CD14-positive monocyte (primary cell): ENCODE measurements at regions not wholly inside any gene's neighbourhood (a gene's known extent, or its start where the extent isn't known, plus 50 kb on each side); places are given as distances from the start of the nearest gene placed in this dataset.

ENCODE experiments used
- DNase-seq, 3 donors: peaks; one replicate each; pipeline ENCODE4 v3.0.0-alpha.2; 2011 to 2022
- H2AFZ ChIP-seq: 2 replicates; pipeline ENCODE4 v1.6.0; 2012; ENCODE audit warnings: mild to moderate bottlenecking, low read depth, low read length, inconsistent platforms; ENCODE audit not compliant: insufficient read depth, poor library complexity, severe bottlenecking
- H3K27ac ChIP-seq, 2 donors: 1 replicate in 1 of 2; 2 replicates in 1 of 2; pipeline ENCODE4 v1.5.1; 2012 to 2013; ENCODE audit warnings: low read length in 2 of 2, control low read depth in 1 of 2, inconsistent platforms in 1 of 2, low read depth in 1 of 2, mild to moderate bottlenecking in 1 of 2
- H3K27me3 ChIP-seq, 2 donors: one replicate each; pipeline versions ENCODE4 v1.6.0 to v1.6.1; 2011 to 2013; ENCODE audit warnings: low read length in 2 of 2; ENCODE audit not compliant: control insufficient read depth in 2 of 2, insufficient read depth in 2 of 2
- H3K36me3 ChIP-seq, 2 donors: replicated peaks in 1 of 2; 1 replicate in 1 of 2; 2 replicates in 1 of 2; pipeline versions ENCODE4 v1.5.1 to v1.6.1; 2012 to 2013; ENCODE audit warnings: low read length in 2 of 2, control low read depth in 1 of 2, inconsistent platforms in 1 of 2, mild to moderate bottlenecking in 1 of 2; ENCODE audit not compliant: insufficient read depth in 2 of 2, control insufficient read depth in 1 of 2
- H3K4me1 ChIP-seq, 2 donors: 1 replicate in 1 of 2; 2 replicates in 1 of 2; pipeline versions ENCODE4 v1.5.1 to v1.6.1; 2012 to 2013; ENCODE audit warnings: low read length in 2 of 2, control low read depth in 1 of 2, inconsistent platforms in 1 of 2, mild to moderate bottlenecking in 1 of 2, moderate library complexity in 1 of 2; ENCODE audit not compliant: insufficient read depth in 2 of 2, control insufficient read depth in 1 of 2
- H3K4me2 ChIP-seq: replicated peaks from 2 replicates; pipeline ENCODE3; 2012; ENCODE audit warnings: low read length, moderate library complexity, mild to moderate bottlenecking; ENCODE audit not compliant: poor library complexity, severe bottlenecking; ENCODE audit errors: extremely low read depth
- H3K4me3 ChIP-seq, 3 experiments: fragments of 200-600 bp in 1 of 3; sonication (generic) in 1 of 3; replicated peaks in 1 of 3; 1 replicate in 2 of 3; 2 replicates in 1 of 3; pipeline ENCODE4 v1.5.1; 2011 to 2013; ENCODE audit warnings: low read length in 3 of 3, mild to moderate bottlenecking in 3 of 3, control low read depth in 2 of 3, low read depth in 2 of 3, inconsistent platforms in 1 of 3, moderate library complexity in 1 of 3
- H3K79me2 ChIP-seq: 2 replicates; pipeline ENCODE4 v1.6.0; 2012; ENCODE audit warnings: mild to moderate bottlenecking, control low read depth, inconsistent platforms, low read length, moderate library complexity; ENCODE audit not compliant: insufficient read depth
- H3K9ac ChIP-seq: 2 replicates; pipeline ENCODE4 v1.6.0; 2017; ENCODE audit warnings: low read length, mild to moderate bottlenecking; ENCODE audit not compliant: insufficient read depth, poor library complexity, severe bottlenecking
- H3K9me3 ChIP-seq, 2 donors: replicated peaks in 1 of 2; 1 replicate in 1 of 2; 2 replicates in 1 of 2; pipeline versions ENCODE4 v1.5.1 to v1.6.1; 2012 to 2013; ENCODE audit warnings: low read length in 2 of 2, control low read depth in 1 of 2; ENCODE audit not compliant: control insufficient read depth in 1 of 2, insufficient read depth in 1 of 2
- H4K20me1 ChIP-seq: 2 replicates; pipeline ENCODE4 v1.6.0; 2012; ENCODE audit warnings: mild to moderate bottlenecking, low read length, control low read depth, moderate library complexity; ENCODE audit not compliant: insufficient read depth
- H3K27ac Mint-ChIP-seq, 7 donors: one replicate each; pipeline ENCODE4 v1.8.0; 2020; ENCODE audit warnings: mild to moderate bottlenecking in 7 of 7, mixed read lengths in 7 of 7, moderate library complexity in 6 of 7, inconsistent platforms in 2 of 7
- H3K27me3 Mint-ChIP-seq, 3 donors: one replicate each; pipeline ENCODE4 v1.8.0; 2021 to 2022; ENCODE audit warnings: low read depth in 3 of 3, mild to moderate bottlenecking in 3 of 3, mixed read lengths in 3 of 3, moderate library complexity in 3 of 3, inconsistent platforms in 1 of 3
- H3K36me3 Mint-ChIP-seq, 2 donors: one replicate each; pipeline ENCODE4 v1.8.0; 2020; ENCODE audit warnings: mixed read lengths in 2 of 2, inconsistent platforms in 1 of 2, mild to moderate bottlenecking in 1 of 2
- H3K4me1 Mint-ChIP-seq: one replicate; pipeline ENCODE4 v1.8.0; 2020; ENCODE audit warnings: mild to moderate bottlenecking, mixed read lengths
- H3K4me3 Mint-ChIP-seq, 2 donors: one replicate each; pipeline ENCODE4 v1.8.0; 2020; ENCODE audit warnings: mild to moderate bottlenecking in 2 of 2, mixed read lengths in 2 of 2, moderate library complexity in 1 of 2
- H3K9me3 Mint-ChIP-seq, 7 donors: one replicate each; pipeline ENCODE4 v1.8.0; 2020 to 2022; ENCODE audit warnings: mixed read lengths in 7 of 7, mild to moderate bottlenecking in 6 of 7, moderate library complexity in 6 of 7, inconsistent platforms in 2 of 7
- WGBS: methylation state at CpG from one replicate; pipeline ENCODE4 v1.1.5; 2013; ENCODE audit warnings: missing lambda C conversion rate; ENCODE audit not compliant: insufficient coverage; 5-methylcytosine and 5-hydroxymethylcytosine counted together
- intact Hi-C, 2 donors: fragments of 100-400 bp; cut with micrococcal nuclease; formaldehyde crosslinking; loops; one replicate each; pipeline versions ENCODE4 v1.15.0 to v1.15.1; 2023
- TF ChIP-seq, protein P1 (sequence below): fragments of 200-600 bp; IDR thresholded peaks from one replicate; pipeline ENCODE4 v1.8.0; 2022; ENCODE audit warnings: antibody characterized with exemption, mild to moderate bottlenecking

DNA sequence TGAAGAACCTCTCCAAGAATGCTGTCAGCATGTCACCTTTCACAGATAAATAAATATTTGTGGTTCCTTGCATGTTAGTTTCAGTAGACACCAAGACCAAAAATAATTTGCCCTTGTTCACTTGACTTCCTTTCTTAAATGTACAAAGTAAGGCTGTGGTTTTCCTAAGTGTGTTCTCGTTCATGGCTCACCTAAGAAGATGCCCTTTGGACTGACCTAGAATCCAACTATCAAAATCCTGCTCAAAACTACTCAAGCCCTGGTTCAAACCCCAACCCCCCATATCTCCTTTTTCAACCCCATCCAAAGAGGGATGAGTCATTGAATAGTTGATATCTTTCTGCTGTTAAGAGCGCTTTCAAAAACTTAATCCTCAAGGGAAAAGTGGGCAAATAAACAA is 247.8 kb upstream of the ZNF507 start:
- no peak overlapping the region for H3K27ac Mint-ChIP-seq
- Histone ChIP-seq H2AFZ (no peak overlapping the region), H3K4me1 (no peaks in the 10 kb centered on the region), H4K20me1 (no peaks in the 10 kb centered on the region), H3K9ac (no peak overlapping the region), H3K9me3 (no peaks in the 10 kb centered on the region), H3K27ac (no peak overlapping the region), H3K4me3 (no peak overlapping the region), H3K27me3 (no peaks in the 10 kb centered on the region), H3K4me2 (no peak overlapping the region), H3K79me2 (no peaks in the 10 kb centered on the region), H3K36me3 (no peaks in the 10 kb centered on the region)
- no peaks in the 10 kb centered on the region for H3K36me3 Mint-ChIP-seq
- no peak overlapping the region for H3K4me3 Mint-ChIP-seq
- intact Hi-C loops: no loop called here
- no peak for DNase-seq
- TF ChIP-seq, protein P1, sequence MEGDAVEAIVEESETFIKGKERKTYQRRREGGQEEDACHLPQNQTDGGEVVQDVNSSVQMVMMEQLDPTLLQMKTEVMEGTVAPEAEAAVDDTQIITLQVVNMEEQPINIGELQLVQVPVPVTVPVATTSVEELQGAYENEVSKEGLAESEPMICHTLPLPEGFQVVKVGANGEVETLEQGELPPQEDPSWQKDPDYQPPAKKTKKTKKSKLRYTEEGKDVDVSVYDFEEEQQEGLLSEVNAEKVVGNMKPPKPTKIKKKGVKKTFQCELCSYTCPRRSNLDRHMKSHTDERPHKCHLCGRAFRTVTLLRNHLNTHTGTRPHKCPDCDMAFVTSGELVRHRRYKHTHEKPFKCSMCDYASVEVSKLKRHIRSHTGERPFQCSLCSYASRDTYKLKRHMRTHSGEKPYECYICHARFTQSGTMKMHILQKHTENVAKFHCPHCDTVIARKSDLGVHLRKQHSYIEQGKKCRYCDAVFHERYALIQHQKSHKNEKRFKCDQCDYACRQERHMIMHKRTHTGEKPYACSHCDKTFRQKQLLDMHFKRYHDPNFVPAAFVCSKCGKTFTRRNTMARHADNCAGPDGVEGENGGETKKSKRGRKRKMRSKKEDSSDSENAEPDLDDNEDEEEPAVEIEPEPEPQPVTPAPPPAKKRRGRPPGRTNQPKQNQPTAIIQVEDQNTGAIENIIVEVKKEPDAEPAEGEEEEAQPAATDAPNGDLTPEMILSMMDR: no peak
- no CpG with 5 or more reads among the region's 2 CpGs for WGBS
- H3K27me3 Mint-ChIP-seq: peaks cover 2 to 4% (median 3%) of the 10 kb centered on the region in 3 donors
- H3K9me3 Mint-ChIP-seq: peaks cover 0 to 5% (median 3%) of the 10 kb centered on the region in 7 donors
- H3K4me1 Mint-ChIP-seq: peaks cover 2% of the 10 kb centered on the region

DNA sequence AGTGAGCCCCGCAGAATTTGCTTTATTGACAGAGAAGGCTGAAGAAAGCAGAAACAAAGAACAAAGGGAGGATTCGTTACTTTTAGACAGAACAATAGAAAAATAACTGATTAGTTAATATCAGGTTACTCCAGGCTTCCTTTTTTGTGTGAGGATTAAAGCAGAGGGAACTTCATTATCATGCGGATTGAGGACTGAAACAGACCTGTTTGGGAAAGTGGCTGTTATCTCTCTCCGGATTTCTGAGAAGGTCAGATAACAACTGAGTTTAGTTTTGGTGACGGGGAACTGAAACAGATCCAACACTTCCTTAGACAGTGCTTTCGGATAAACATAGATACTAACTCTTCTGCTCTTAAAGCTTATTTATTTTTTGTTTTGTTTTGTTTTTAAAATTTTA is 246.4 kb upstream of the ZNF507 start:
- no peak overlapping the region for H3K27ac ChIP-seq

More for the DNA sequence above, 246.4 kb upstream of the ZNF507 start:
- no peaks in the 10 kb centered on the region for H3K79me2 ChIP-seq
- no peak overlapping the region for H2AFZ ChIP-seq
- peaks cover 7 to 13% (median 9%) of the 10 kb centered on the region in 3 donors for H3K27me3 Mint-ChIP-seq
- peaks cover 2% of the 10 kb centered on the region for H3K4me1 Mint-ChIP-seq
- intact Hi-C loops: no loop called here
- no peak overlapping the region for H3K27ac Mint-ChIP-seq
- no peak overlapping the region for H3K9ac ChIP-seq
- H3K4me3 ChIP-seq: no peak overlapping the region
- no peak overlapping the region for H3K4me2 ChIP-seq
- WGBS: 33% methylated on average over 1 of the region's 6 CpGs
- H3K36me3 ChIP-seq: no peaks in the 10 kb centered on the region
- H4K20me1 ChIP-seq: no peaks in the 10 kb centered on the region
- no peaks in the 10 kb centered on the region for H3K36me3 Mint-ChIP-seq
- H3K4me3 Mint-ChIP-seq: no peak overlapping the region
- H3K27me3 ChIP-seq: peaks cover 1 to 3% of the 10 kb centered on the region in 2 donors
- no peaks in the 10 kb centered on the region for H3K9me3 ChIP-seq
- no peak for DNase-seq
- peaks cover 0 to 7% (median 3%) of the 10 kb centered on the region in 7 donors for H3K9me3 Mint-ChIP-seq
- TF ChIP-seq, protein P1: no peak
- no peaks in the 10 kb centered on the region for H3K4me1 ChIP-seq
